Small intestine (tissue), 7 donors: ENCODE measurements at regions not wholly inside any gene's neighbourhood (a gene's known extent, or its start where the extent isn't known, plus 50 kb on each side); places are given as distances from the start of the nearest gene placed in this dataset.
"Not testable (repeated sequence)": the region's sequence is repeated elsewhere in the genome, so short reads cannot be mapped to it uniquely, and the experiment has no call there.

Experiments used
- DNase-seq, 2 donors: peaks; one replicate each; pipeline versions ENCODE4 v3.0.0 to v3.0.0-alpha.2; 2013
- FAIRE-seq: peaks from 2 replicates; lab custom pipeline; 2012; peaks lifted over from hg19 to GRCh38; lab: Jason Lieb, UNC
- H3K27ac ChIP-seq, 3 donors: one replicate each; pipeline ENCODE4 v1.5.1; 2013; ENCODE audit warnings: low read length in 2 of 3, mild to moderate bottlenecking in 2 of 3, control low read depth in 1 of 3, inconsistent platforms in 1 of 3, low read depth in 1 of 3, moderate library complexity in 1 of 3
- H3K27me3 ChIP-seq, 3 donors: one replicate each; pipeline ENCODE4 v1.6.1; 2013; ENCODE audit warnings: low read length in 3 of 3, inconsistent platforms in 1 of 3; ENCODE audit not compliant: control insufficient read depth in 3 of 3, insufficient read depth in 3 of 3
- H3K36me3 ChIP-seq, 3 donors: one replicate each; pipeline ENCODE4 v1.6.1; 2013; ENCODE audit warnings: low read length in 3 of 3, inconsistent platforms in 1 of 3, low read depth in 1 of 3, mild to moderate bottlenecking in 1 of 3, moderate library complexity in 1 of 3; ENCODE audit not compliant: control insufficient read depth in 3 of 3, insufficient read depth in 2 of 3
- H3K4me1 ChIP-seq, 3 donors: one replicate each; pipeline ENCODE4 v1.6.1; 2013; ENCODE audit warnings: low read length in 2 of 3, inconsistent platforms in 1 of 3, low read depth in 1 of 3, mild to moderate bottlenecking in 1 of 3, moderate library complexity in 1 of 3; ENCODE audit not compliant: control insufficient read depth in 3 of 3, insufficient read depth in 2 of 3
- H3K4me3 ChIP-seq, 3 donors: one replicate each; pipeline ENCODE4 v1.5.1; 2013; ENCODE audit warnings: low read length in 3 of 3, control low read depth in 1 of 3, inconsistent platforms in 1 of 3, low read depth in 1 of 3, mild to moderate bottlenecking in 1 of 3, moderate library complexity in 1 of 3
- H3K9me3 ChIP-seq, 2 donors: one replicate each; pipeline ENCODE4 v1.6.1; 2013; ENCODE audit warnings: low read depth in 1 of 2, low read length in 1 of 2; ENCODE audit not compliant: control insufficient read depth in 2 of 2, insufficient read depth in 1 of 2
- WGBS, 3 donors: extraction: QIAGEN DNeasy Blood & Tissue Kit; methylation state at CpG; one replicate each; pipeline ENCODE4 v1.1.7; 2013; 5-methylcytosine and 5-hydroxymethylcytosine counted together
- donor health status: healthy with polysubstance abuse.
- donor health status: control.
- donor health status: control.
- donor health status: Bipolar disorder and iron deficiency.
- donor health status: healthy.

DNA sequence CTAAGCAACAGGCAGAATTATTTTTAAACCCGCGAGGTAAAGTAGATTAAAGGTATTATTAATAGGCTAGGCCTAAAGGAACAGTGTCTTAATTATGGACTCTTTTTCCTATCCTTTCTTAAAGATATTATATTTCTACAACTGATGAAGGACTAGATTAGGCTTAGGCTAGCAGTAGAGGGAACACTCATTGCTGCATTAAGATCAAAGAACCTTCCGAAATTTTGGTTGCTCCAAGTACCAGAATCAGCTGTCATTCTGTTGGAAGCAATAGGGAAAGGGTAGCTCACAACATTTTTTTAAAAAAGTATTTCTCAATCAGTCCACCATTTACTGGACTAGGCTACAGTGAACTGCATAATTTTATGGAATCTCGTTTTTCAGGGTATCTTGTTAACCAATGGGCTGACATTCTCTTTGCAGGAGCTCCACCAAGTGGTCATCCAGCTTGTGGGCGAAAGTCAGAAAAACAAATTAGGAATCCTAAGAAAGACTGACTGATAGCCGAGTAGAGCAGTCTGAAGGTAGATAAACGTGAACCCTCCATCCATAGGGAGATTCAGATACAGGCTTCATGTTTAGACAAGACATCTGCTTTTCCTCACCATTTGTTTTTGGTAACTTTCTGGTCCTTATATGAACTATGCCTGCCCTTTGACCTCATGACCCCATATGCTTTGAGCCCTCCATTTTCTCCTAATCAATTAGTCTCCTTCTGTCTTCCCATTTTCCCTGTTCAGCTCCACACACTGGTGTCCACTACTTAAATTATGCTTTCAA lies 103.6 kb upstream of the CHD1 start:
- no peaks in the 10 kb centered on the region for H3K27me3 ChIP-seq
- FAIRE-seq (no peak), DNase-seq (peak; percentile 76 to 82)
- H3K4me1 ChIP-seq: peaks cover 0 to 14% (median 7%) of the 10 kb centered on the region in 3 donors
- no peaks in the 10 kb centered on the region for H3K9me3 ChIP-seq
- no peaks in the 10 kb centered on the region for H3K36me3 ChIP-seq
- 38 to 47% (median 43%) methylated on average over 7 of the region's 7 CpGs for WGBS, 3 donors
- peak overlapping the region in 2 of 3 donors; percentile 88 to 90 for H3K27ac ChIP-seq
- peak overlapping the region in 1 of 3 donors; percentile 44 for H3K4me3 ChIP-seq

DNA sequence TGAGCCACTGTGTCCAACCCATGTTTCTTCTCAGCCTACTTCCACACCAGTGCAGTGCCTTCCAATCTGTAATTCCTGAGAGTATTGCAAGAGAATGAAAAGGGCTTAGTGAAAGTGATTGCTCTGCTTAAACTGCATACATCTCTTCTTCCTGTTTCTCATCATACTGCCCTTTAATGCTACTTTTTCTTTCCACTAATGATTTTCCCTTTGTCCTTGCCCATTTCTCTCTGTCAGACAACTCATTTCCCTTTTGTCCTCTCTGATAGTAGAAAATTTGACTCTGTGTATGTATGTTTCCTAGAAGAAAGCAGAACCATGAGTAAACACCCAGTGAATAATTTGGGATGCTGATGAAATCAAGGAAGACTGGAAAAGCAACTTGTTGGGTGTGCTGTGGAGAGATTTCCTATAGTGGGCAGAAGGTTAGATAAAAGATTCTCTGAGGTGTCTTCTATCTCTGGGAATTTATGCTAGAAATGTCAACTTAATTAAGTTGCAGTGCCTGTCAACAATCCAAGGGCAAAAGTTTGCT lies 102.2 kb upstream of the CHD1 start:
- Histone ChIP-seq H3K4me3 (no peak overlapping the region), H3K27me3 (no peaks in the 10 kb centered on the region), H3K36me3 (no peaks in the 10 kb centered on the region), H3K4me1 (peaks cover 0 to 24% (median 10%) of the 10 kb centered on the region in 3 donors), H3K27ac (no peak overlapping the region), H3K9me3 (no peaks in the 10 kb centered on the region)
- FAIRE-seq (no peak), DNase-seq (no peak)

- Histone ChIP-seq H3K27me3 (no peaks in the 10 kb centered on the region), H3K4me1 (peaks cover 4 to 32% (median 13%) of the 10 kb centered on the region in 3 donors), H3K9me3 (no peaks in the 10 kb centered on the region), H3K4me3 (no peak overlapping the region), H3K36me3 (no peaks in the 10 kb centered on the region), H3K27ac (no peak overlapping the region)
- WGBS, 3 donors: 86 to 100% (median 93%) methylated on average over 1 of the region's 1 CpG
- DNase-seq (no peak), FAIRE-seq (no peak)
Observed at GRCh38 chr5:99029172-99029571, 100.4 kb upstream of the CHD1 start.

- not testable (repeated sequence) for H3K27me3 ChIP-seq, H3K27ac ChIP-seq, H3K9me3 ChIP-seq, H3K4me3 ChIP-seq, FAIRE-seq, H3K36me3 ChIP-seq, DNase-seq
- H3K4me1 ChIP-seq: peaks cover 4 to 27% (median 13%) of the 10 kb centered on the region in 3 donors
- WGBS, 3 donors: 88 to 93% (median 92%) methylated on average over 6 of the region's 6 CpGs
Observed at GRCh38 chr5:99028170-99028569, 99.4 kb upstream of the CHD1 start.

- no peak overlapping the region for H3K4me3 ChIP-seq
- DNase-seq (peak; percentile 82 to 91), FAIRE-seq (peak; percentile 76)
- H3K36me3 ChIP-seq: no peaks in the 10 kb centered on the region
- H3K9me3 ChIP-seq: no peaks in the 10 kb centered on the region
- peaks cover 7 to 29% (median 10%) of the 10 kb centered on the region in 3 donors for H3K4me1 ChIP-seq
- H3K27me3 ChIP-seq: no peaks in the 10 kb centered on the region
- 35 to 52% (median 35%) methylated on average over 5 of the region's 5 CpGs for WGBS, 3 donors
- H3K27ac ChIP-seq: peak overlapping the region; percentile 61 to 71 (median 71)
Observed at GRCh38 chr5:99025298-99026045, 96.7 kb upstream of the CHD1 start.

DNA sequence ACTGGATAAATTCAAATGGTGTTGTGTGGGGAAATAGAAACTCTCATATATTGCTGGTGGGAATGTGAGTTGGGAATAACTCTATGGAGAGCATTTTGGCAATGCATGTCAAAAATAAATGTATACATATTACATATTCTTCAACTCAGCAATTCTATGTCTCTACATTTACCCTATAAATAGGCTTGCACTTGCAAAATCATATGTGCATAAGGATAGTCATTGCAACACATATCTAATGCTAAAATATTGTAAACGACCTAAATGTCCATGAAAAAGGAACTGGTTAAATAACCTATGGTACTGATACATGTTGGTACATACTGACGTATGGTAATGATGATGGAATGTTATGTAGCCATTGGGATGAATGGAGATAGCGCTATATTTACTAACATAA lies 94.5 kb upstream of the CHD1 start:
- H3K27me3 ChIP-seq: no peaks in the 10 kb centered on the region
- no peak overlapping the region for H3K4me3 ChIP-seq
- H3K36me3 ChIP-seq: no peaks in the 10 kb centered on the region
- FAIRE-seq (no peak), DNase-seq (no peak)
- peaks cover 7 to 43% (median 10%) of the 10 kb centered on the region in 3 donors for H3K4me1 ChIP-seq
- H3K27ac ChIP-seq: no peak overlapping the region
- no peaks in the 10 kb centered on the region for H3K9me3 ChIP-seq
- 85 to 94% (median 92%) methylated on average over 3 of the region's 3 CpGs for WGBS, 3 donors

DNA sequence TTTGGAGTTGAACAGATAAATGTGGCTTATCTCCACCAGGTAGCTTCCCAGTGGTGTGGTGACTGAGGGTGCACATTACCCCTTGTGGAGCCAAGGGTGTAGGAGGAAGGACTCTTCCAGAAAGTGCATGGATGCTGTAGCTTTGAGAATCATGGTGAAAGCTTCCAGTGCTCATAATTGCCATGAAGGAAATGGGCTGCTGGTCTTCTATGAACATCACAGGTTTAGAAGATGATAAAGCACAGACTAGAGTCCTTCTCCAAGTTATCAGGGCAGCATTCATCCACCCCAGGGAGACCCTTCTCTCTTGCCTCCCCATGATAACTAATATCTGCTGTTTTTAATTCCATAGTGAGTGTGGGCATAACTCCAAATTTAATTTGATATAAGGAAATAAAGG lies 93.4 kb upstream of the CHD1 start:
- no peak for DNase-seq
- peak overlapping the region in 1 of 3 donors; percentile 32 for H3K27ac ChIP-seq

GRCh38 chr5:99020698-99021048 lies 91.9 kb upstream of the CHD1 start:
- Histone ChIP-seq H3K9me3 (peaks cover 0 to 4% of the 10 kb centered on the region in 2 donors), H3K4me3 (no peak overlapping the region), H3K27me3 (no peaks in the 10 kb centered on the region), H3K4me1 (peaks cover 4 to 30% (median 4%) of the 10 kb centered on the region in 3 donors), H3K27ac (peak overlapping the region; percentile 80 to 87 (median 84)), H3K36me3 (no peaks in the 10 kb centered on the region)
- FAIRE-seq: no peak
- peak; percentile 75 to 83 for DNase-seq

More for the DNA sequence above, 93.4 kb upstream of the CHD1 start:
- Histone ChIP-seq H3K36me3 (no peaks in the 10 kb centered on the region), H3K9me3 (no peaks in the 10 kb centered on the region), H3K4me1 (peaks cover 7 to 41% (median 10%) of the 10 kb centered on the region in 3 donors), H3K27me3 (no peaks in the 10 kb centered on the region), H3K4me3 (no peak overlapping the region)
- no peak for FAIRE-seq
